ENCODE measurements at regions not wholly inside any gene's neighbourhood (a gene's known extent, or its start where the extent isn't known, plus 50 kb on each side); places are given as distances from the start of the nearest gene placed in this dataset.

GRCh38 chr16:7853197-7853596 lies 520.6 kb downstream of the RBFOX1 start:
- no TSS peak for BruUV-seq (replicated peaks)
- ChIA-PET POLR2A (no interaction called here), CTCF (ENCODE audit: unreplicated experiment) (no interaction called here)
- H3K4me1 ChIP-seq (ENCODE audit: insufficient read depth, low read length, poor library complexity, severe bottlenecking) = no peaks in the 10 kb centered on the region
- no peak for DNase-seq (ENCODE audit: low spot score)
- H3K4me3 ChIP-seq (ENCODE audit: low read depth, low read length, poor library complexity, severe bottlenecking) = no peak overlapping the region
- no peaks in the 10 kb centered on the region for H3K36me3 ChIP-seq (ENCODE audit: insufficient read depth, low read length)
- H4K20me1 ChIP-seq (ENCODE audit: insufficient read depth, low read length) = no peaks in the 10 kb centered on the region
- no peak overlapping the region for H2AFZ ChIP-seq (ENCODE audit: low read length)
- H3K27ac ChIP-seq (ENCODE audit: low read depth, low read length, poor library complexity, severe bottlenecking) = no peak overlapping the region
- no peaks in the 10 kb centered on the region for H3K9me2 ChIP-seq (ENCODE audit: insufficient read depth, low read length)
- H3K9me3 ChIP-seq (ENCODE audit: low read length) = no peaks in the 10 kb centered on the region
- H3K79me2 ChIP-seq (ENCODE audit: insufficient read depth, low read depth, low read length) = no peaks in the 10 kb centered on the region
- intact Hi-C loops (cut with micrococcal nuclease; ENCODE audit: unreplicated experiment) = no loop called here
- H3K4me2 ChIP-seq (ENCODE audit: low read length) = no peak overlapping the region
- TF ChIP-seq, protein P1, sequence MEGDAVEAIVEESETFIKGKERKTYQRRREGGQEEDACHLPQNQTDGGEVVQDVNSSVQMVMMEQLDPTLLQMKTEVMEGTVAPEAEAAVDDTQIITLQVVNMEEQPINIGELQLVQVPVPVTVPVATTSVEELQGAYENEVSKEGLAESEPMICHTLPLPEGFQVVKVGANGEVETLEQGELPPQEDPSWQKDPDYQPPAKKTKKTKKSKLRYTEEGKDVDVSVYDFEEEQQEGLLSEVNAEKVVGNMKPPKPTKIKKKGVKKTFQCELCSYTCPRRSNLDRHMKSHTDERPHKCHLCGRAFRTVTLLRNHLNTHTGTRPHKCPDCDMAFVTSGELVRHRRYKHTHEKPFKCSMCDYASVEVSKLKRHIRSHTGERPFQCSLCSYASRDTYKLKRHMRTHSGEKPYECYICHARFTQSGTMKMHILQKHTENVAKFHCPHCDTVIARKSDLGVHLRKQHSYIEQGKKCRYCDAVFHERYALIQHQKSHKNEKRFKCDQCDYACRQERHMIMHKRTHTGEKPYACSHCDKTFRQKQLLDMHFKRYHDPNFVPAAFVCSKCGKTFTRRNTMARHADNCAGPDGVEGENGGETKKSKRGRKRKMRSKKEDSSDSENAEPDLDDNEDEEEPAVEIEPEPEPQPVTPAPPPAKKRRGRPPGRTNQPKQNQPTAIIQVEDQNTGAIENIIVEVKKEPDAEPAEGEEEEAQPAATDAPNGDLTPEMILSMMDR (conservative IDR thresholded peaks at IDR 0.05; ENCODE audit: low read length) = no peak
- TF ChIP-seq EZH2phosphoT487 (IDR thresholded peaks at IDR 0.05; ENCODE audit: borderline replicate concordance, low read depth, low read length) = no peak

GRCh38 chr16:7849841-7850240 lies 517.2 kb downstream of the RBFOX1 start:
- Histone ChIP-seq H3K9me2 (ENCODE audit: insufficient read depth, low read length) (no peaks in the 10 kb centered on the region), H3K4me3 (ENCODE audit: low read depth, low read length, poor library complexity, severe bottlenecking) (no peak overlapping the region), H2AFZ (ENCODE audit: low read length) (no peak overlapping the region), H3K36me3 (ENCODE audit: insufficient read depth, low read length) (no peaks in the 10 kb centered on the region), H3K9me3 (ENCODE audit: low read length) (no peaks in the 10 kb centered on the region), H3K4me2 (ENCODE audit: low read length) (no peak overlapping the region), H3K27ac (ENCODE audit: low read depth, low read length, poor library complexity, severe bottlenecking) (no peak overlapping the region), H3K4me1 (ENCODE audit: insufficient read depth, low read length, poor library complexity, severe bottlenecking) (no peaks in the 10 kb centered on the region), H4K20me1 (ENCODE audit: insufficient read depth, low read length) (no peaks in the 10 kb centered on the region), H3K79me2 (ENCODE audit: insufficient read depth, low read depth, low read length) (no peaks in the 10 kb centered on the region)
- intact Hi-C loops (cut with micrococcal nuclease; ENCODE audit: unreplicated experiment) = no loop called here
- no peak for TF ChIP-seq EZH2phosphoT487 (IDR thresholded peaks at IDR 0.05; ENCODE audit: borderline replicate concordance, low read depth, low read length)
- TF ChIP-seq, protein P1 (conservative IDR thresholded peaks at IDR 0.05; ENCODE audit: low read length) = no peak
- no peak for DNase-seq (ENCODE audit: low spot score)
- POLR2A ChIA-PET = no interaction called here
- BruUV-seq (replicated peaks) = no TSS peak
- CTCF ChIA-PET (ENCODE audit: unreplicated experiment) = no interaction called here

DNA sequence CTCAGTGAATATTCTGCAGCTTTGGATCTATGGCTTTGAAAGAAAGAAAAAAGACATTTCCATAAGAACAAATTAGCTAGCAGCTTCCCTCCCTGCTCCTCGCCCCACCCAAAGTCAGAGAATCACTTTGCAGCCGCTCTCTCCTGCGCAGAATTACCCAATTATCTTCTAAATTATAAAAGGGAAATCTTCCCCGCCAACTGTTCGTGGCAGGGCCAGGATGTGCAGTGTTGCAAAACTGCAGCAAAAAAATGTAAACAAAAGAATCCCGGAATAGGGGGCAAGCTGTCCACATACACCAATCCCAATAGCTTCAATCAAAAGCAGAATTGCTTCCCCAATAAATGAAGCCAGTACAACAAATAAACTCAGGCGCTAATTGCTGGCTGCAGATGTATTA lies 510.6 kb downstream of the RBFOX1 start:
- no peaks in the 10 kb centered on the region for H3K9me2 ChIP-seq (ENCODE audit: insufficient read depth, low read length)
- no peak for DNase-seq (ENCODE audit: low spot score)
- H3K4me1 ChIP-seq (ENCODE audit: insufficient read depth, low read length, poor library complexity, severe bottlenecking) = no peaks in the 10 kb centered on the region
- ChIA-PET CTCF (ENCODE audit: unreplicated experiment) (no interaction called here), POLR2A (no interaction called here)
- no peaks in the 10 kb centered on the region for H3K36me3 ChIP-seq (ENCODE audit: insufficient read depth, low read length)
- no peak overlapping the region for H3K4me2 ChIP-seq (ENCODE audit: low read length)
- no peak overlapping the region for H3K27ac ChIP-seq (ENCODE audit: low read depth, low read length, poor library complexity, severe bottlenecking)
- no peaks in the 10 kb centered on the region for H4K20me1 ChIP-seq (ENCODE audit: insufficient read depth, low read length)
- intact Hi-C loops (cut with micrococcal nuclease; ENCODE audit: unreplicated experiment) = no loop called here
- no peaks in the 10 kb centered on the region for H3K9me3 ChIP-seq (ENCODE audit: low read length)
- H3K79me2 ChIP-seq (ENCODE audit: insufficient read depth, low read depth, low read length) = no peaks in the 10 kb centered on the region
- no peak overlapping the region for H2AFZ ChIP-seq (ENCODE audit: low read length)
- no peak overlapping the region for H3K4me3 ChIP-seq (ENCODE audit: low read depth, low read length, poor library complexity, severe bottlenecking)
- no peak for TF ChIP-seq EZH2phosphoT487 (IDR thresholded peaks at IDR 0.05; ENCODE audit: borderline replicate concordance, low read depth, low read length)
- BruUV-seq (replicated peaks) = no TSS peak

Data from OCI-LY7 (cell line).